ENCODE measurements at regions not wholly inside any gene's neighbourhood (a gene's known extent, or its start where the extent isn't known, plus 50 kb on each side); places are given as distances from the start of the nearest gene placed in this dataset.

- Histone ChIP-seq H3K36me3 (no peaks in the 10 kb centered on the region), H3K27ac (peak overlapping the region in 1 of 2 donors; percentile 33), H3K4me3 (no peak overlapping the region)
These were observed 137.1 kb upstream of the MKLN1 start for GRCh38 chr7:131190581-131190980.

DNA sequence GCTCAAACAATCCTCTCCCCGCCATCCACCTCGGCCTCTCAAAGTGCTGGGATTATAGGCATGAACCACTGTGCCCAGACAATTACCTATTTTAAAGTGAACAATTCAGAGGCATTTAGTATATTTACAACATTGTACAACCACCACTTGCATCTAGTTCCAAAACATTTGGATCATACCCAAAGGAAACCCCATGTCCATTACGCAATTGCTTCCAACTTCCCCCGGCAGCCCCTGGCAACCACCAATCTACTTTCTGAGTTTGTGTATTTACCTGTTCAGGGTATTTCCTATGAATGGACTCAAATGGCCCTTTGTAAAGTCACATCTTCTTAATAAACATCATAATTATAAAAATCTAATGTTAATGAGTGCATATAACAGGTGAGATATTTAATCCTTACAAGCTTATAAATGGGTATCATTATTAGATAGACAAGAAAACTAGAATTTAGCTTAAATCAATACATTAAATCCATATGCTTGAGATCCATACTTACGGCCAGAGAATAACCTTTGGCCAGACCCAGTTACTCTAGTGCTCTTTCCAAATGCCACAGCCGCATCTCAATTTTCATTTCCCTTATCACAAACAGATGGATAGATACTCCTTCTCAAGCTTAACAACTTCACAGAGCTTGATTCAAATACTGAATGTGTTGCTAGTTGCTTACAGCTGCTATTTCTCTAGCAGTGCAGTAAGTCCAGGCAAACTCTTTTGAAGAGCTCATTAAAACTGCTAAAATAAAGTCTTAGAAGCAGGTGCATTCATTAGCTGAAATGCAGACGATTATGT, 133.4 kb upstream of the MKLN1 start:
- DNase-seq = no peak
- peaks cover 0 to 3% of the 10 kb centered on the region in 2 donors for H3K4me1 ChIP-seq
- no peak overlapping the region for H3K4me3 ChIP-seq
- H3K27ac ChIP-seq = no peak overlapping the region
- H3K27me3 ChIP-seq = no peaks in the 10 kb centered on the region
- intact Hi-C loops (cut with DNase I; ENCODE audit: low total_unique reads) = no loop called here
- H3K9me3 ChIP-seq = no peaks in the 10 kb centered on the region
- TF ChIP-seq POLR2A (IDR thresholded peaks at IDR 0.05) (no peak), CTCF (IDR thresholded peaks at IDR 0.05) (no peak)
- H3K36me3 ChIP-seq = no peaks in the 10 kb centered on the region

More at GRCh38 chr7:131190581-131190980, 137.1 kb upstream of the MKLN1 start:
- Histone ChIP-seq H3K9me3 (no peaks in the 10 kb centered on the region), H3K27me3 (no peaks in the 10 kb centered on the region), H3K4me1 (peaks cover 0 to 3% of the 10 kb centered on the region in 2 donors)
- intact Hi-C loops (cut with DNase I; ENCODE audit: low total_unique reads) = no loop called here
- no peak for DNase-seq
- TF ChIP-seq CTCF (IDR thresholded peaks at IDR 0.05) (no peak), POLR2A (IDR thresholded peaks at IDR 0.05) (no peak)

GRCh38 chr7:131196803-131197202, 130.9 kb upstream of the MKLN1 start:
- H3K4me3 ChIP-seq = no peak overlapping the region
- no peak overlapping the region for H3K27ac ChIP-seq
- no peaks in the 10 kb centered on the region for H3K36me3 ChIP-seq
- H3K27me3 ChIP-seq = no peaks in the 10 kb centered on the region
- intact Hi-C loops (cut with DNase I; ENCODE audit: low total_unique reads) = no loop called here
- no peaks in the 10 kb centered on the region for H3K9me3 ChIP-seq
- no peak for DNase-seq
- no peaks in the 10 kb centered on the region for H3K4me1 ChIP-seq
- TF ChIP-seq POLR2A (IDR thresholded peaks at IDR 0.05) (no peak), CTCF (IDR thresholded peaks at IDR 0.05) (no peak)

- H3K27me3 ChIP-seq = no peaks in the 10 kb centered on the region
- no peak for TF ChIP-seq POLR2A (IDR thresholded peaks at IDR 0.05)
- no peaks in the 10 kb centered on the region for H3K9me3 ChIP-seq
- no peak overlapping the region for H3K4me3 ChIP-seq
- no peak for DNase-seq
- intact Hi-C loops (cut with DNase I; ENCODE audit: low total_unique reads) = no loop called here
- H3K4me1 ChIP-seq = no peaks in the 10 kb centered on the region
- no peaks in the 10 kb centered on the region for H3K36me3 ChIP-seq
- no peak overlapping the region for H3K27ac ChIP-seq
These were observed 129.6 kb upstream of the MKLN1 start for GRCh38 chr7:131197920-131198615.

- Histone ChIP-seq H3K4me1 (no peaks in the 10 kb centered on the region), H3K36me3 (no peaks in the 10 kb centered on the region), H3K27me3 (no peaks in the 10 kb centered on the region), H3K9me3 (no peaks in the 10 kb centered on the region), H3K4me3 (no peak overlapping the region), H3K27ac (peak overlapping the region in 1 of 2 donors; percentile 59)
- intact Hi-C loops (cut with DNase I; ENCODE audit: low total_unique reads) = no loop called here
- TF ChIP-seq POLR2A (IDR thresholded peaks at IDR 0.05) = no peak
- no peak for TF ChIP-seq CTCF (IDR thresholded peaks at IDR 0.05)
- no peak for DNase-seq
These were observed 125.2 kb upstream of the MKLN1 start for GRCh38 chr7:131202451-131202850.
